ENCODE measurements at regions not wholly inside any gene's neighbourhood (a gene's known extent, or its start where the extent isn't known, plus 50 kb on each side); places are given as distances from the start of the nearest gene placed in this dataset.

GRCh38 chr21:39009587-39010225 lies 173.5 kb downstream of the PSMG1 start:
- no peaks in the 10 kb centered on the region for H3K27me3 ChIP-seq (ENCODE audit: control insufficient read depth in 4 of 4, insufficient read depth in 4 of 4, low read length in 3 of 4)
- no peaks in the 10 kb centered on the region for H3K9me3 ChIP-seq (ENCODE audit: control insufficient read depth in 4 of 4, low read length in 3 of 4)
- no peak overlapping the region for H3K9ac ChIP-seq (ENCODE audit: low read depth in 1 of 2, low read length in 2 of 2)
- no peak overlapping the region for H3K4me3 ChIP-seq (ENCODE audit: low read depth in 1 of 3, low read length in 3 of 3)
- no peak overlapping the region for H3K27ac ChIP-seq (ENCODE audit: low read depth in 1 of 2, low read length in 2 of 2)
- no peaks in the 10 kb centered on the region for H3K4me1 ChIP-seq (ENCODE audit: control insufficient read depth in 4 of 4, insufficient read depth in 4 of 4, low read length in 3 of 4)
- TF ChIP-seq FOXA2 (IDR thresholded peaks at IDR 0.05): no peak
- TF ChIP-seq FOXA1 (IDR thresholded peaks at IDR 0.05): no peak
- H3K36me3 ChIP-seq (ENCODE audit: control insufficient read depth in 4 of 4, insufficient read depth in 3 of 4, low read depth in 1 of 4, low read length in 3 of 4): no peaks in the 10 kb centered on the region
- no peak for DNase-seq (ENCODE audit: low spot score)
- 84% methylated on average over 7 of the region's 7 CpGs for WGBS

GRCh38 chr21:39007985-39008384 lies 175.3 kb downstream of the PSMG1 start:
- WGBS: 94% methylated on average over 2 of the region's 2 CpGs
- peaks cover 0 to 3% (median 0%) of the 10 kb centered on the region in 4 donors for H3K4me1 ChIP-seq (ENCODE audit: control insufficient read depth in 4 of 4, insufficient read depth in 4 of 4, low read length in 3 of 4)
- TF ChIP-seq CTCF (IDR thresholded peaks at IDR 0.05; ENCODE audit: low read depth, low read length, missing input control) (no peak), ATF3 (IDR thresholded peaks at IDR 0.05) (no peak), REST (IDR thresholded peaks at IDR 0.05) (no peak), FOXA1 (IDR thresholded peaks at IDR 0.05) (no peak), ZBTB33 (IDR thresholded peaks at IDR 0.05) (no peak), HNF4G (IDR thresholded peaks at IDR 0.05) (no peak)
- TF ChIP-seq, protein P1, sequence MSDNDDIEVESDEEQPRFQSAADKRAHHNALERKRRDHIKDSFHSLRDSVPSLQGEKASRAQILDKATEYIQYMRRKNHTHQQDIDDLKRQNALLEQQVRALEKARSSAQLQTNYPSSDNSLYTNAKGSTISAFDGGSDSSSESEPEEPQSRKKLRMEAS (IDR thresholded peaks at IDR 0.05): no peak
- no peaks in the 10 kb centered on the region for H3K27me3 ChIP-seq (ENCODE audit: control insufficient read depth in 4 of 4, insufficient read depth in 4 of 4, low read length in 3 of 4)
- H3K9me3 ChIP-seq (ENCODE audit: control insufficient read depth in 4 of 4, low read length in 3 of 4): no peaks in the 10 kb centered on the region
- H3K27ac ChIP-seq (ENCODE audit: low read depth in 1 of 2, low read length in 2 of 2): no peak overlapping the region
- no peaks in the 10 kb centered on the region for H3K36me3 ChIP-seq (ENCODE audit: control insufficient read depth in 4 of 4, insufficient read depth in 3 of 4, low read depth in 1 of 4, low read length in 3 of 4)
- no peak overlapping the region for H3K4me3 ChIP-seq (ENCODE audit: low read depth in 1 of 3, low read length in 3 of 3)
- no peak overlapping the region for H3K9ac ChIP-seq (ENCODE audit: low read depth in 1 of 2, low read length in 2 of 2)
- DNase-seq (ENCODE audit: low spot score): no peak

- H3K4me1 ChIP-seq (ENCODE audit: control insufficient read depth in 4 of 4, insufficient read depth in 4 of 4, low read length in 3 of 4): peaks cover 0 to 3% (median 0%) of the 10 kb centered on the region in 4 donors
- TF ChIP-seq FOXA2 (IDR thresholded peaks at IDR 0.05): no peak
- no peak for TF ChIP-seq EGR1 (IDR thresholded peaks at IDR 0.05; ENCODE audit: low read depth in 2 of 2)
- TF ChIP-seq SP1 (IDR thresholded peaks at IDR 0.05): no peak
- no peak for TF ChIP-seq HNF4G (IDR thresholded peaks at IDR 0.05)
- TF ChIP-seq CTCF (IDR thresholded peaks at IDR 0.05; ENCODE audit: low read depth, low read length, missing input control): no peak
- no peak for TF ChIP-seq REST (IDR thresholded peaks at IDR 0.05)
- no peak for TF ChIP-seq FOXA1 (IDR thresholded peaks at IDR 0.05)
- TF ChIP-seq, protein P1 (IDR thresholded peaks at IDR 0.05): no peak
These were observed 175.7 kb downstream of the PSMG1 start for GRCh38 chr21:39007532-39007931.

More at GRCh38 chr21:39007532-39007931, 175.7 kb downstream of the PSMG1 start:
- WGBS: 71% methylated on average over 8 of the region's 8 CpGs
- DNase-seq (ENCODE audit: low spot score): no peak
- H3K27ac ChIP-seq (ENCODE audit: low read depth in 1 of 2, low read length in 2 of 2): peak overlapping the region in 1 of 2 donors; percentile 62
- no peak overlapping the region for H3K9ac ChIP-seq (ENCODE audit: low read depth in 1 of 2, low read length in 2 of 2)
- no peaks in the 10 kb centered on the region for H3K9me3 ChIP-seq (ENCODE audit: control insufficient read depth in 4 of 4, low read length in 3 of 4)
- H3K4me3 ChIP-seq (ENCODE audit: low read depth in 1 of 3, low read length in 3 of 3): no peak overlapping the region
- no peaks in the 10 kb centered on the region for H3K27me3 ChIP-seq (ENCODE audit: control insufficient read depth in 4 of 4, insufficient read depth in 4 of 4, low read length in 3 of 4)
- H3K36me3 ChIP-seq (ENCODE audit: control insufficient read depth in 4 of 4, insufficient read depth in 3 of 4, low read depth in 1 of 4, low read length in 3 of 4): no peaks in the 10 kb centered on the region
